Stromal cell of bone marrow (primary cell): ENCODE measurements at regions not wholly inside any gene's neighbourhood (a gene's known extent, or its start where the extent isn't known, plus 50 kb on each side); places are given as distances from the start of the nearest gene placed in this dataset.
"Not testable (repeated sequence)": the region's sequence is repeated elsewhere in the genome, so short reads cannot be mapped to it uniquely, and the experiment has no call there.

Experiments
- DNase-seq: peaks from one replicate; pipeline ENCODE4 v3.0.0-alpha.2; 2012; ENCODE audit warnings: low read depth

GRCh38 chr10:123221418-123221817 is 67.2 kb downstream of the BUB3 start:
- DNase-seq: no peak

GRCh38 chr10:123222832-123223231 is 68.6 kb downstream of the BUB3 start:
- no peak for DNase-seq

- no peak for DNase-seq
These were observed 73.5 kb downstream of the BUB3 start for GRCh38 chr10:123227706-123228105.

GRCh38 chr10:123229927-123230630 is 75.9 kb downstream of the BUB3 start:
- DNase-seq: no peak

GRCh38 chr10:123232879-123233278 is 78.7 kb downstream of the BUB3 start:
- not testable (repeated sequence) for DNase-seq

GRCh38 chr10:123235014-123235413 is 80.8 kb downstream of the BUB3 start:
- not testable (repeated sequence) for DNase-seq

- no peak for DNase-seq
These were observed 81.9 kb downstream of the BUB3 start for GRCh38 chr10:123236126-123236525.

- DNase-seq: no peak
These were observed 86.0 kb downstream of the BUB3 start for GRCh38 chr10:123240250-123240649.

- DNase-seq: no peak
These were observed 86.6 kb downstream of the BUB3 start for GRCh38 chr10:123240776-123241175.

GRCh38 chr10:123241391-123242141 is 87.4 kb downstream of the BUB3 start:
- DNase-seq: no peak

- no peak for DNase-seq
These were observed 90.5 kb downstream of the BUB3 start for GRCh38 chr10:123244747-123245146.

- DNase-seq: no peak
These were observed 91.1 kb downstream of the BUB3 start for GRCh38 chr10:123245264-123245663.

- no peak for DNase-seq
These were observed 95.7 kb downstream of the BUB3 start for GRCh38 chr10:123249894-123250293.

GRCh38 chr10:123250640-123251039 is 96.4 kb downstream of the BUB3 start:
- no peak for DNase-seq

GRCh38 chr10:123252779-123253178 is 98.6 kb downstream of the BUB3 start:
- no peak for DNase-seq

- not testable (repeated sequence) for DNase-seq
These were observed 100.1 kb downstream of the BUB3 start for GRCh38 chr10:123254343-123254742.

- DNase-seq: no peak
These were observed 103.8 kb downstream of the BUB3 start for GRCh38 chr10:123257904-123258456.

- DNase-seq: no peak
These were observed 104.9 kb downstream of the BUB3 start for GRCh38 chr10:123259081-123259480.

GRCh38 chr10:123259791-123260190 is 105.6 kb downstream of the BUB3 start:
- DNase-seq: no peak

- DNase-seq: no peak
These were observed 108.3 kb downstream of the BUB3 start for GRCh38 chr10:123262456-123262855.

- no peak for DNase-seq
These were observed 112.8 kb downstream of the BUB3 start for GRCh38 chr10:123266971-123267370.

- no peak for DNase-seq
These were observed 114.9 kb downstream of the BUB3 start for GRCh38 chr10:123269017-123269552.

- no peak for DNase-seq
These were observed 115.5 kb downstream of the BUB3 start for GRCh38 chr10:123269675-123270074.
